DOHH2 (cell line): ENCODE measurements at regions not wholly inside any gene's neighbourhood (a gene's known extent, or its start where the extent isn't known, plus 50 kb on each side); places are given as distances from the start of the nearest gene placed in this dataset.

Experiments used
- H3F3A ChIP-seq: fragments of 200-600 bp; sonication (generic), shearing (Covaris generic); 2 replicates; pipeline ENCODE4 v1.6.0; 2016; ENCODE audit warnings: antibody characterized with exemption, mild to moderate bottlenecking; ENCODE audit not compliant: control insufficient read depth, insufficient read depth
- H3K27ac ChIP-seq: fragments of 200-600 bp; sonication (generic); 2 replicates; pipeline ENCODE4 v1.5.1; 2014; ENCODE audit warnings: low read depth, mild to moderate bottlenecking, low read length, moderate library complexity
- H3K27me3 ChIP-seq: fragments of 200-600 bp; sonication (generic); 2 replicates; pipeline ENCODE4 v1.6.1; 2014; ENCODE audit warnings: mild to moderate bottlenecking, low read length, mixed read lengths; ENCODE audit not compliant: control insufficient read depth
- H3K36me3 ChIP-seq: fragments of 200-600 bp; sonication (generic); 2 replicates; pipeline ENCODE4 v1.6.1; 2014; ENCODE audit warnings: mild to moderate bottlenecking, low read length, moderate library complexity, mixed read lengths; ENCODE audit not compliant: control insufficient read depth
- H3K4me1 ChIP-seq: fragments of 200-600 bp; sonication (generic); 2 replicates; pipeline ENCODE4 v1.6.1; 2014; ENCODE audit warnings: mild to moderate bottlenecking, low read length, mixed read lengths; ENCODE audit not compliant: control insufficient read depth
- H3K4me2 ChIP-seq: fragments of 200-600 bp; sonication (generic); 2 replicates; pipeline ENCODE4 v1.6.0; 2014; ENCODE audit warnings: mild to moderate bottlenecking, low read length, moderate library complexity
- H3K4me3 ChIP-seq: fragments of 200-600 bp; sonication (generic); 2 replicates; pipeline ENCODE4 v1.5.1; 2014; ENCODE audit warnings: mild to moderate bottlenecking, low read length, mixed read lengths
- H3K79me2 ChIP-seq: fragments of 200-600 bp; sonication (generic); 2 replicates; pipeline ENCODE4 v1.6.1; 2014; ENCODE audit warnings: mild to moderate bottlenecking, low read length, mixed read lengths; ENCODE audit not compliant: control insufficient read depth
- H3K9me2 ChIP-seq: fragments of 200-600 bp; sonication (generic); replicated peaks from 2 replicates; pipeline ENCODE4 v1.6.1; 2014; ENCODE audit warnings: mild to moderate bottlenecking, low read length, mixed read lengths; ENCODE audit not compliant: control insufficient read depth
- H3K9me3 ChIP-seq: fragments of 200-600 bp; sonication (generic); 2 replicates; pipeline ENCODE4 v1.6.1; 2014; ENCODE audit warnings: antibody characterized with exemption, low read length, mixed read lengths; ENCODE audit not compliant: control insufficient read depth, insufficient read depth
- H4K20me1 ChIP-seq: fragments of 200-600 bp; sonication (generic); 2 replicates; pipeline ENCODE4 v1.6.0; 2014; ENCODE audit warnings: low read depth, mild to moderate bottlenecking, antibody characterized with exemption, low read length, moderate library complexity; ENCODE audit not compliant: control insufficient read depth, insufficient read depth
- EZH2phosphoT487 ChIP-seq: fragments of 200-600 bp; sonication (generic); IDR thresholded peaks from 2 replicates; pipeline ENCODE4 v1.6.1; 2017; ENCODE audit warnings: borderline replicate concordance, mild to moderate bottlenecking, antibody characterized with exemption, low read length, moderate library complexity, mixed read lengths
- TF ChIP-seq, protein P1 (sequence below): fragments of 200-600 bp; sonication (generic); IDR thresholded peaks from one replicate; pipeline ENCODE4 v1.5.1; 2014; ENCODE audit warnings: antibody characterized with exemption, mild to moderate bottlenecking, low read depth, low read length; ENCODE audit not compliant: poor library complexity, severe bottlenecking

DNA sequence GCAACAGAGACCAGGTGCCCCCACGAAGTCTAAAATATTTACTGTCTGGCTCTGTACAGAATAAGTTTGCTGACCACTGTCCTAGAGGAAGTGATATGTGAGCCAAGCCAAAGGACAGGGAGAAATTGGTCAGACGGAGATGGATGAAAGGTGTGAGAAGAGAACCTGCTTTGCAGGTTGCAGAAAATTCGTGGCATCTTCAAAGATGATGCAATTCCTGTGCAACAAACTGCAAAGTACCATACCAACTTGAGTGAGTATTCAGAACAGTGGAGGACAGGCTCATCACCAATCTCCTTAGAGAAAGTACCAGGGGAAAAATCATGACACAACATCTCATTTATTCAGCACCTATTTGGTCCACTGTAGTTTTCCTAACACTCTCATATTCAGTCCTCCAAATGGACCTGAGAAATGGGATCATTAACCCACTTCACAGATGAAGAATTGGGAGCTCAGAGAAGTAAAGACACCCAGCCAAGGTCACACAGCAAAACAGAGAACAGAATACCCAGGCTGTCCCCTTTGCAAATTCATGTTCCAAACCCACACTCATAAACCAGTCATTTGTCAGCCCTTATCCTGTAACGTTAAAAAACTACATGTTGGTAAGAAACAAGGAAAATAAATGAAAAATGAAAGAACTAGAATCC is 536.8 kb downstream of the MIAT start:
- TF ChIP-seq, protein P1, sequence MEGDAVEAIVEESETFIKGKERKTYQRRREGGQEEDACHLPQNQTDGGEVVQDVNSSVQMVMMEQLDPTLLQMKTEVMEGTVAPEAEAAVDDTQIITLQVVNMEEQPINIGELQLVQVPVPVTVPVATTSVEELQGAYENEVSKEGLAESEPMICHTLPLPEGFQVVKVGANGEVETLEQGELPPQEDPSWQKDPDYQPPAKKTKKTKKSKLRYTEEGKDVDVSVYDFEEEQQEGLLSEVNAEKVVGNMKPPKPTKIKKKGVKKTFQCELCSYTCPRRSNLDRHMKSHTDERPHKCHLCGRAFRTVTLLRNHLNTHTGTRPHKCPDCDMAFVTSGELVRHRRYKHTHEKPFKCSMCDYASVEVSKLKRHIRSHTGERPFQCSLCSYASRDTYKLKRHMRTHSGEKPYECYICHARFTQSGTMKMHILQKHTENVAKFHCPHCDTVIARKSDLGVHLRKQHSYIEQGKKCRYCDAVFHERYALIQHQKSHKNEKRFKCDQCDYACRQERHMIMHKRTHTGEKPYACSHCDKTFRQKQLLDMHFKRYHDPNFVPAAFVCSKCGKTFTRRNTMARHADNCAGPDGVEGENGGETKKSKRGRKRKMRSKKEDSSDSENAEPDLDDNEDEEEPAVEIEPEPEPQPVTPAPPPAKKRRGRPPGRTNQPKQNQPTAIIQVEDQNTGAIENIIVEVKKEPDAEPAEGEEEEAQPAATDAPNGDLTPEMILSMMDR = no peak
- no peak for TF ChIP-seq EZH2phosphoT487
- no peak overlapping the region for H3K27ac ChIP-seq
- H4K20me1 ChIP-seq = no peaks in the 10 kb centered on the region
- H3K79me2 ChIP-seq = no peaks in the 10 kb centered on the region
- H3K9me3 ChIP-seq = no peaks in the 10 kb centered on the region; the same call in none of the 2 replicates
- no peaks in the 10 kb centered on the region for H3K9me2 ChIP-seq
- H3K4me1 ChIP-seq = no peaks in the 10 kb centered on the region
- no peaks in the 10 kb centered on the region for H3F3A ChIP-seq
- H3K4me3 ChIP-seq = no peak overlapping the region
- H3K36me3 ChIP-seq = no peaks in the 10 kb centered on the region
- H3K27me3 ChIP-seq = no peaks in the 10 kb centered on the region
- H3K4me2 ChIP-seq = no peak overlapping the region

DNA sequence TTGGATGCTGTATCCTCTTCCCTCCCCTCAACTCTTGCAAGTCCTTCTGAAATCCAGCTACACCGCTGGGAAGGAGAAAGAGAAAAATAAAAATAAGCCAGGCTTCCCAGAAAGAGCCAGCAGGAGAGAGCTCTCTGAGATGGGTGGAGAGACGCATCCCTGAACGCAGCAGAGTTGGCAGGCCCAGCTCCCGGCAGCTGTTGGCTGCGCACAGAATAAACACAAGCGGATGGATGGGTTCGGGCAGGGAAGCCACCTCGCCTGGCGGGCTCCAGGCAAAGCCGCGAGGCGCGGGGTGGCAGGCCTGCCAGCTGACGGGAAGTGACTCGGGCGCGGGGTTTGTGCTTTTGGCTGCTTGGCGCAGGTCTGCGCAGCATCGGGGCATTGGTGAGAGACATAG is 537.7 kb downstream of the MIAT start:
- TF ChIP-seq EZH2phosphoT487 = no peak
- TF ChIP-seq, protein P1 = no peak
- no peaks in the 10 kb centered on the region for H3K27me3 ChIP-seq
- H3K4me2 ChIP-seq = no peak overlapping the region
- H3K27ac ChIP-seq = no peak overlapping the region
- no peaks in the 10 kb centered on the region for H3F3A ChIP-seq
- no peaks in the 10 kb centered on the region for H3K36me3 ChIP-seq
- no peak overlapping the region for H3K4me3 ChIP-seq
- H3K79me2 ChIP-seq = no peaks in the 10 kb centered on the region
- no peaks in the 10 kb centered on the region for H3K4me1 ChIP-seq
- no peaks in the 10 kb centered on the region for H4K20me1 ChIP-seq
- no peaks in the 10 kb centered on the region for H3K9me2 ChIP-seq
- no peaks in the 10 kb centered on the region; the same call in none of the 2 replicates for H3K9me3 ChIP-seq

DNA sequence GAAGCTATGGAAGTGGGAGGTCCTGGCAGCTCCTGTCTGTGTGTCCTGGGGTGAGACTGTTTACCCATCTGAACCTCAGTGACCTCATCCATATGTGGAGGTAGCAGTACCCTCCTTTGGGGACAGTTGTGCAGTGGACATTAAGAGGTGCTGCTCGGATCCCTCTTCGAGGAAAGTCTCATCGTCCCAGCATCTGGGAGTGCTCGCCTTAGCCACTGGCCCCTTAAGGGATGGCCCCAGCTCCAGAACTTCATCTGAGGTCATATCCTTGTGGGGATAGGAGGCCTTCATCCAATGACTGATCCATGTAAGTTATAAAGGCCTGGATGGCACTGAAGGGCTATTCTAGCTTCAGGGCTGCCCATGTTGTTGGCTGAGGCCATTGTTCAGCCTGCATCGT is 538.1 kb downstream of the MIAT start:
- H3K4me2 ChIP-seq = no peak overlapping the region
- H3K9me2 ChIP-seq = no peaks in the 10 kb centered on the region
- no peak overlapping the region for H3K4me3 ChIP-seq
- H3K9me3 ChIP-seq = no peaks in the 10 kb centered on the region; the same call in none of the 2 replicates
- no peaks in the 10 kb centered on the region for H3K4me1 ChIP-seq
- no peaks in the 10 kb centered on the region for H4K20me1 ChIP-seq
- no peaks in the 10 kb centered on the region for H3K36me3 ChIP-seq
- H3K79me2 ChIP-seq = no peaks in the 10 kb centered on the region
- TF ChIP-seq, protein P1 = no peak
- TF ChIP-seq EZH2phosphoT487 = no peak
- no peaks in the 10 kb centered on the region for H3F3A ChIP-seq
- H3K27ac ChIP-seq = no peak overlapping the region
- no peaks in the 10 kb centered on the region for H3K27me3 ChIP-seq
